Fibroblast of lung (primary cell): ENCODE measurements at regions not wholly inside any gene's neighbourhood (a gene's known extent, or its start where the extent isn't known, plus 50 kb on each side); places are given as distances from the start of the nearest gene placed in this dataset.

Experiments
- DNase-seq, 2 donors: peaks; one replicate each; pipeline versions ENCODE4 v3.0.0 to v3.0.0-alpha.2; 2010; ENCODE audit warnings: low read depth in 2 of 2
- H2AFZ ChIP-seq: 2 replicates; pipeline ENCODE4 v1.5.1; 2012; ENCODE audit warnings: low read length, control low read depth, inconsistent platforms
- H3K27ac ChIP-seq: 2 replicates; pipeline ENCODE4 v1.5.1; 2011; ENCODE audit warnings: low read length, control low read depth; ENCODE audit not compliant: insufficient read depth
- H3K27me3 ChIP-seq: 2 replicates; pipeline ENCODE4 v1.5.1; 2011; ENCODE audit warnings: mild to moderate bottlenecking, low read length; ENCODE audit not compliant: control insufficient read depth, insufficient read depth
- H3K36me3 ChIP-seq: 2 replicates; pipeline ENCODE4 v1.5.1; 2011; ENCODE audit warnings: low read length; ENCODE audit not compliant: control insufficient read depth, insufficient read depth
- H3K4me1 ChIP-seq: 2 replicates; pipeline ENCODE4 v1.5.1; 2011; ENCODE audit warnings: low read length; ENCODE audit not compliant: control insufficient read depth, insufficient read depth; ENCODE audit errors: extremely low read depth
- H3K4me2 ChIP-seq: 2 replicates; pipeline ENCODE4 v1.5.1; 2011; ENCODE audit warnings: low read length, control low read depth; ENCODE audit not compliant: insufficient read depth; ENCODE audit errors: extremely low read depth
- H3K4me3 ChIP-seq, 4 experiments: fragments of 200-600 bp in 1 of 4; sonication (generic) in 1 of 4; replicated peaks in 1 of 4; 2 replicates each; pipeline ENCODE4 v1.5.1; 2011 to 2016; ENCODE audit warnings: low read length in 4 of 4, low read depth in 3 of 4, mild to moderate bottlenecking in 3 of 4, control low read depth in 2 of 4, inconsistent platforms in 1 of 4, mixed read lengths in 1 of 4; ENCODE audit not compliant: insufficient read depth in 1 of 4; ENCODE audit errors: control extremely low read depth in 1 of 4
- H3K79me2 ChIP-seq: 2 replicates; pipeline ENCODE4 v1.5.1; 2012; ENCODE audit warnings: mild to moderate bottlenecking, low read length, inconsistent platforms; ENCODE audit not compliant: control insufficient read depth, insufficient read depth
- H3K9ac ChIP-seq: 2 replicates; pipeline ENCODE4 v1.5.1; 2011; ENCODE audit warnings: mild to moderate bottlenecking, low read length, control low read depth; ENCODE audit not compliant: insufficient read depth
- H3K9me3 ChIP-seq: 2 replicates; pipeline ENCODE4 v1.5.1; 2012; ENCODE audit warnings: low read depth, low read length; ENCODE audit not compliant: control insufficient read depth, insufficient read depth
- H4K20me1 ChIP-seq: 2 replicates; pipeline ENCODE4 v1.5.1; 2011; ENCODE audit warnings: low read length; ENCODE audit not compliant: control insufficient read depth, insufficient read depth; ENCODE audit errors: extremely low read depth
- EZH2 ChIP-seq: IDR thresholded peaks from 2 replicates; pipeline ENCODE4 v1.5.1; 2012; ENCODE audit warnings: low read length, control low read depth, mild to moderate bottlenecking; ENCODE audit errors: missing control alignments
- TF ChIP-seq, protein P1 (sequence below), 2 donors: IDR thresholded peaks in 1 of 2; conservative IDR thresholded peaks in 1 of 2; 1 replicate in 1 of 2; 2 replicates in 1 of 2; pipeline ENCODE4 v1.5.1; 2011 to 2012; ENCODE audit warnings: low read length in 2 of 2, control low read depth in 1 of 2, inconsistent platforms in 1 of 2, low read depth in 1 of 2, mild to moderate bottlenecking in 1 of 2

DNA sequence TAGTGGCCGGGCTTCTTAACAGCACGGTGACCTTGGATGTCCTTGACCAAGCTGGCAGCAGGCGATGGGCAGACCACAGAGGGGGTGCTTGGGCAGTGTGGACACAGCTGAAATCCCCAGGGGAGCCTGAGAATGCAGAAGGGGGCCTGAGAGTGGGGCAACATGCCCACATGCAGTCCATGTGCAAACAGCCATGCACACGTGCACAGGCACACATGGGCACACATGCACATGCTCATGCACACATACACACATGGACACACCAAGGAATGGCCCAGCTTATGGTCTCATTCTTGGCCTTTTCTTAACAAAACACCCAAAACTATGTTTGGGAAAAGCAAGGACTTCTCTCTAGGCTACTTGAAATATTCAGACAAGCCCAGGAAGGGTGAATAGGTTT lies 483.9 kb upstream of the MKI67 start:
- no peaks in the 10 kb centered on the region for H4K20me1 ChIP-seq
- H3K79me2 ChIP-seq = no peaks in the 10 kb centered on the region
- DNase-seq = no peak
- no peak overlapping the region for H3K9ac ChIP-seq
- H3K4me1 ChIP-seq = no peaks in the 10 kb centered on the region
- H3K9me3 ChIP-seq = no peaks in the 10 kb centered on the region
- H3K4me3 ChIP-seq = no peak overlapping the region
- TF ChIP-seq, protein P1, sequence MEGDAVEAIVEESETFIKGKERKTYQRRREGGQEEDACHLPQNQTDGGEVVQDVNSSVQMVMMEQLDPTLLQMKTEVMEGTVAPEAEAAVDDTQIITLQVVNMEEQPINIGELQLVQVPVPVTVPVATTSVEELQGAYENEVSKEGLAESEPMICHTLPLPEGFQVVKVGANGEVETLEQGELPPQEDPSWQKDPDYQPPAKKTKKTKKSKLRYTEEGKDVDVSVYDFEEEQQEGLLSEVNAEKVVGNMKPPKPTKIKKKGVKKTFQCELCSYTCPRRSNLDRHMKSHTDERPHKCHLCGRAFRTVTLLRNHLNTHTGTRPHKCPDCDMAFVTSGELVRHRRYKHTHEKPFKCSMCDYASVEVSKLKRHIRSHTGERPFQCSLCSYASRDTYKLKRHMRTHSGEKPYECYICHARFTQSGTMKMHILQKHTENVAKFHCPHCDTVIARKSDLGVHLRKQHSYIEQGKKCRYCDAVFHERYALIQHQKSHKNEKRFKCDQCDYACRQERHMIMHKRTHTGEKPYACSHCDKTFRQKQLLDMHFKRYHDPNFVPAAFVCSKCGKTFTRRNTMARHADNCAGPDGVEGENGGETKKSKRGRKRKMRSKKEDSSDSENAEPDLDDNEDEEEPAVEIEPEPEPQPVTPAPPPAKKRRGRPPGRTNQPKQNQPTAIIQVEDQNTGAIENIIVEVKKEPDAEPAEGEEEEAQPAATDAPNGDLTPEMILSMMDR (conservative IDR thresholded peaks at IDR 0.05 in 1 of 2, IDR thresholded peaks at IDR 0.05 in 1 of 2; ENCODE audit: low read depth in 1 of 2, low read length in 2 of 2) = no peak
- no peak for TF ChIP-seq EZH2
- H3K27me3 ChIP-seq = no peaks in the 10 kb centered on the region
- no peak overlapping the region for H3K4me2 ChIP-seq
- H3K36me3 ChIP-seq = no peaks in the 10 kb centered on the region
- no peak overlapping the region for H2AFZ ChIP-seq
- H3K27ac ChIP-seq = no peak overlapping the region

DNA sequence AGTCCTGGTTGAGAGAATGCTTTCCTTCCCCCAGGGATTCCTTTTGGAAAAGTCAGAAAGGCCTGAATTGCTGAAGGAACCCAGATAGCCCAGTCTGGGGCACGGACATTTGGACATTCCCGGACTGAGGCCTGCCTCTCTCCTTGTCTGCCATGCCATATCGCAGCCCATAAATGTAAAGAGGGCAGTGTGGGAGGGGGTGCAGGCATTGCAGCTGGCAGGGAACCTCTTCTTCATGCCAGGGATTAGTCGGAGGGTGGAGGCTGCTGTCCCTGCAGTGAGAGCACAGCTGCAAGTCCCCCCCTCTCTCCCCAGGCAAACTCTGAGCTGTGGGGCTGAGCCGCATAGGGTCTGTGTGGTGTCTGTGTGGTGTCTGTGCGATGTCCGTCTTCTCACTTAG lies 486.0 kb upstream of the MKI67 start:
- Histone ChIP-seq H2AFZ (no peak overlapping the region), H3K36me3 (no peaks in the 10 kb centered on the region), H3K4me2 (no peak overlapping the region), H3K4me1 (no peaks in the 10 kb centered on the region), H3K79me2 (no peaks in the 10 kb centered on the region), H3K27me3 (no peaks in the 10 kb centered on the region), H3K9ac (no peak overlapping the region), H3K27ac (no peak overlapping the region), H3K4me3 (no peak overlapping the region), H3K9me3 (no peaks in the 10 kb centered on the region), H4K20me1 (no peaks in the 10 kb centered on the region)
- no peak for TF ChIP-seq EZH2
- TF ChIP-seq, protein P1 (conservative IDR thresholded peaks at IDR 0.05 in 1 of 2, IDR thresholded peaks at IDR 0.05 in 1 of 2; ENCODE audit: low read depth in 1 of 2, low read length in 2 of 2) = no peak
- DNase-seq = no peak

DNA sequence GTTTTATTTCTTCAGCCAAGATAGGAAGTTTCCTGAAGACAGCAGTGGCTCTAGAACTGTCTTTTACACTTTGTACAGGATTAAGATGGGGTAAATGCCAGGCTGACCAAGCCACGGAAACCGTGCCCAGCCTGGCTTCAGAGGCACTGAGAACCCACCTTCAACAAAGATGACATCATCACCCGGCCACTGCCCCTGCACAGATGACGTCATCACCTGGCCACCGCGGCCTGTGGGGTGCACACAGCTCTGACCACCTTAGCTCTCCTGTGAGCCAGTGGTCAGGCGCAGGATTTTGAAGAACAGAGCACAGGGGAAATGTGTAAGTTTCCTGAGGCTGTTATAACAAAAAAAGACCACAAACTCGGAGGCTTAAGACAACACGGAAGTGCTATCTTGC lies 486.4 kb upstream of the MKI67 start:
- Histone ChIP-seq H3K9me3 (no peaks in the 10 kb centered on the region), H3K4me3 (no peak overlapping the region), H3K36me3 (no peaks in the 10 kb centered on the region), H4K20me1 (no peaks in the 10 kb centered on the region), H3K27me3 (no peaks in the 10 kb centered on the region), H3K4me2 (no peak overlapping the region), H2AFZ (no peak overlapping the region), H3K79me2 (no peaks in the 10 kb centered on the region), H3K27ac (no peak overlapping the region), H3K9ac (no peak overlapping the region), H3K4me1 (no peaks in the 10 kb centered on the region)
- no peak for DNase-seq
- TF ChIP-seq EZH2 = no peak
- TF ChIP-seq, protein P1 (conservative IDR thresholded peaks at IDR 0.05 in 1 of 2, IDR thresholded peaks at IDR 0.05 in 1 of 2; ENCODE audit: low read depth in 1 of 2, low read length in 2 of 2) = no peak
